ENCODE measurements at regions not wholly inside any gene's neighbourhood (a gene's known extent, or its start where the extent isn't known, plus 50 kb on each side); places are given as distances from the start of the nearest gene placed in this dataset.

GRCh38 chrX:139156356-139156755 lies 374.2 kb upstream of the F9 start:
- TF ChIP-seq CTCF (IDR thresholded peaks at IDR 0.05 in 2 of 3, conservative IDR thresholded peaks at IDR 0.05 in 1 of 3; ENCODE audit: insufficient read depth in 2 of 3, low read depth in 1 of 3, low read length in 3 of 3): no peak
- no peak for TF ChIP-seq SP1 (CRISPR knock-in tag; IDR thresholded peaks at IDR 0.05)
- no peak for TF ChIP-seq TRIM24 (IDR thresholded peaks at IDR 0.05)
- no peak for TF ChIP-seq CREB5 (CRISPR knock-in tag; IDR thresholded peaks at IDR 0.05)
- no peak for TF ChIP-seq POLR2AphosphoS5 (IDR thresholded peaks at IDR 0.05; ENCODE audit: control insufficient read depth, insufficient read depth, low read depth, low read length)
- TF ChIP-seq FOXJ3 (CRISPR knock-in tag; IDR thresholded peaks at IDR 0.05): no peak
- no peak for TF ChIP-seq THRB (CRISPR knock-in tag; conservative IDR thresholded peaks at IDR 0.05)
- no peak for TF ChIP-seq ZBTB43 (CRISPR knock-in tag; IDR thresholded peaks at IDR 0.05)
- no peak for TF ChIP-seq NFIX (CRISPR knock-in tag; IDR thresholded peaks at IDR 0.05; ENCODE audit: low read depth)
- TF ChIP-seq NFRKB (IDR thresholded peaks at IDR 0.05; ENCODE audit: low read depth): no peak
- no peak for TF ChIP-seq MAX (CRISPR knock-in tag; IDR thresholded peaks at IDR 0.05)
